Daoy (cell line): ENCODE measurements at regions not wholly inside any gene's neighbourhood (a gene's known extent, or its start where the extent isn't known, plus 50 kb on each side); places are given as distances from the start of the nearest gene placed in this dataset.
"Not testable (repeated sequence)": the region's sequence is repeated elsewhere in the genome, so short reads cannot be mapped to it uniquely, and the experiment has no call there.

Source experiments
- DNase-seq: peaks from one replicate; pipeline ENCODE4 v3.0.0-alpha.2; 2015; ENCODE audit warnings: low read depth

GRCh38 chr4:117811731-117812130 is 222.6 kb upstream of the NDST3 start:
- DNase-seq = no peak

GRCh38 chr4:117814277-117815246 is 219.7 kb upstream of the NDST3 start:
- DNase-seq = no peak

- no peak for DNase-seq
Observed at GRCh38 chr4:117817301-117817700, 217.0 kb upstream of the NDST3 start.

GRCh38 chr4:117821834-117822233 is 212.5 kb upstream of the NDST3 start:
- DNase-seq = no peak

GRCh38 chr4:117823388-117823787 is 210.9 kb upstream of the NDST3 start:
- no peak for DNase-seq

GRCh38 chr4:117825600-117825999 is 208.7 kb upstream of the NDST3 start:
- DNase-seq = no peak

- no peak for DNase-seq
Observed at GRCh38 chr4:117831060-117831683, 203.1 kb upstream of the NDST3 start.

- no peak for DNase-seq
Observed at GRCh38 chr4:117835566-117835965, 198.7 kb upstream of the NDST3 start.

- no peak for DNase-seq
Observed at GRCh38 chr4:117844594-117844993, 189.7 kb upstream of the NDST3 start.

- DNase-seq = no peak
Observed at GRCh38 chr4:117845270-117845669, 189.0 kb upstream of the NDST3 start.

- no peak for DNase-seq
Observed at GRCh38 chr4:117847849-117848248, 186.4 kb upstream of the NDST3 start.

GRCh38 chr4:117868201-117868600 is 166.1 kb upstream of the NDST3 start:
- no peak for DNase-seq

GRCh38 chr4:117873779-117874178 is 160.5 kb upstream of the NDST3 start:
- no peak for DNase-seq

- no peak for DNase-seq
Observed at GRCh38 chr4:117874216-117874615, 160.1 kb upstream of the NDST3 start.

GRCh38 chr4:117889978-117890377 is 144.3 kb upstream of the NDST3 start:
- DNase-seq = no peak

GRCh38 chr4:117893207-117893606 is 141.1 kb upstream of the NDST3 start:
- DNase-seq = no peak

- peak; percentile 8 for DNase-seq
Observed at GRCh38 chr4:117898496-117898895, 135.8 kb upstream of the NDST3 start.

GRCh38 chr4:117900832-117901231 is 133.5 kb upstream of the NDST3 start:
- no peak for DNase-seq

GRCh38 chr4:117907646-117908045 is 126.6 kb upstream of the NDST3 start:
- DNase-seq = no peak

- no peak for DNase-seq
Observed at GRCh38 chr4:117908306-117909207, 125.7 kb upstream of the NDST3 start.

GRCh38 chr4:117916728-117917127 is 117.6 kb upstream of the NDST3 start:
- no peak for DNase-seq

GRCh38 chr4:117922311-117922710 is 112.0 kb upstream of the NDST3 start:
- DNase-seq = not testable (repeated sequence)
